IPS-20b (cell line): ENCODE measurements at regions not wholly inside any gene's neighbourhood (a gene's known extent, or its start where the extent isn't known, plus 50 kb on each side); places are given as distances from the start of the nearest gene placed in this dataset.

Source experiments
- H3K27ac ChIP-seq: one replicate; pipeline ENCODE4 v1.5.1; 2013; ENCODE audit warnings: low read length
- H3K27me3 ChIP-seq: 2 replicates; pipeline ENCODE4 v1.6.1; 2013; ENCODE audit warnings: mild to moderate bottlenecking, low read length, inconsistent platforms; ENCODE audit not compliant: insufficient read depth
- H3K36me3 ChIP-seq: 2 replicates; pipeline ENCODE4 v1.6.1; 2013; ENCODE audit warnings: low read depth, mild to moderate bottlenecking, inconsistent platforms, low read length, moderate library complexity; ENCODE audit not compliant: insufficient read depth
- H3K4me1 ChIP-seq: 2 replicates; pipeline ENCODE4 v1.6.1; 2013; ENCODE audit warnings: mild to moderate bottlenecking, control low read depth, inconsistent platforms, low read length, moderate library complexity; ENCODE audit not compliant: insufficient read depth
- H3K4me3 ChIP-seq: 2 replicates; pipeline ENCODE4 v1.5.1; 2013; ENCODE audit warnings: mild to moderate bottlenecking, low read length, inconsistent platforms
- H3K9ac ChIP-seq: 2 replicates; pipeline ENCODE4 v1.6.1; 2013; ENCODE audit warnings: low read depth, mild to moderate bottlenecking, inconsistent platforms, low read length, moderate library complexity
- H3K9me3 ChIP-seq: 2 replicates; pipeline ENCODE4 v1.6.1; 2013; ENCODE audit warnings: mild to moderate bottlenecking, low read depth, low read length, inconsistent platforms; ENCODE audit not compliant: insufficient read depth

GRCh38 chr6:167767715-167768107 is 59.0 kb upstream of the AFDN start:
- no peak overlapping the region for H3K27ac ChIP-seq
- no peak overlapping the region for H3K9ac ChIP-seq
- no peak overlapping the region for H3K4me3 ChIP-seq
- H3K9me3 ChIP-seq, result no peaks in the 10 kb centered on the region
- no peaks in the 10 kb centered on the region for H3K4me1 ChIP-seq
- no peaks in the 10 kb centered on the region for H3K36me3 ChIP-seq
- H3K27me3 ChIP-seq, result no peaks in the 10 kb centered on the region; the same call in 1 of the 2 replicates

GRCh38 chr6:167768471-167769215 is 58.1 kb upstream of the AFDN start:
- H3K27me3 ChIP-seq, result no peaks in the 10 kb centered on the region; the same call in 1 of the 2 replicates

GRCh38 chr6:167769408-167770190 is 57.1 kb upstream of the AFDN start:
- Histone ChIP-seq H3K36me3 (no peaks in the 10 kb centered on the region), H3K4me1 (no peaks in the 10 kb centered on the region), H3K4me3 (no peak overlapping the region), H3K9me3 (no peaks in the 10 kb centered on the region), H3K27me3 (no peaks in the 10 kb centered on the region; the same call in 1 of the 2 replicates), H3K27ac (no peak overlapping the region), H3K9ac (no peak overlapping the region)

More at GRCh38 chr6:167768471-167769215, 58.1 kb upstream of the AFDN start:
- Histone ChIP-seq H3K27ac (no peak overlapping the region), H3K4me3 (no peak overlapping the region), H3K4me1 (no peaks in the 10 kb centered on the region), H3K9ac (no peak overlapping the region), H3K9me3 (no peaks in the 10 kb centered on the region), H3K36me3 (no peaks in the 10 kb centered on the region)

- Histone ChIP-seq H3K4me1 (no peaks in the 10 kb centered on the region), H3K9ac (no peak overlapping the region), H3K27ac (no peak overlapping the region), H3K4me3 (no peak overlapping the region), H3K27me3 (no peaks in the 10 kb centered on the region; the same call in 1 of the 2 replicates), H3K9me3 (no peaks in the 10 kb centered on the region), H3K36me3 (no peaks in the 10 kb centered on the region)
Observed at GRCh38 chr6:167770291-167770955, 56.3 kb upstream of the AFDN start.

- Histone ChIP-seq H3K36me3 (no peaks in the 10 kb centered on the region), H3K4me1 (no peaks in the 10 kb centered on the region), H3K9me3 (no peaks in the 10 kb centered on the region), H3K9ac (no peak overlapping the region), H3K27me3 (no peaks in the 10 kb centered on the region), H3K4me3 (no peak overlapping the region), H3K27ac (no peak overlapping the region)
Observed at GRCh38 chr6:167774881-167775280, 51.8 kb upstream of the AFDN start.

GRCh38 chr6:167776906-167777627 is 49.6 kb upstream of the AFDN start:
- H3K27me3 ChIP-seq, result no peaks in the 10 kb centered on the region
- no peaks in the 10 kb centered on the region for H3K36me3 ChIP-seq
- no peak overlapping the region for H3K9ac ChIP-seq
- H3K4me1 ChIP-seq, result 0 out of 2 replicates have a peak, but pooled peaks cover 3% of the 10 kb centered on the region
- H3K27ac ChIP-seq, result no peak overlapping the region
- H3K9me3 ChIP-seq, result no peaks in the 10 kb centered on the region
- no peak overlapping the region for H3K4me3 ChIP-seq
